GM10266 (cell line): ENCODE measurements at regions not wholly inside any gene's neighbourhood (a gene's known extent, or its start where the extent isn't known, plus 50 kb on each side); places are given as distances from the start of the nearest gene placed in this dataset.
"Not testable (repeated sequence)": the region's sequence is repeated elsewhere in the genome, so short reads cannot be mapped to it uniquely, and the experiment has no call there.

Experiments
- DNase-seq: peaks from one replicate; pipeline ENCODE4 v3.0.0; 2012; ENCODE audit errors: extremely low spot score
- TF ChIP-seq, protein P1 (sequence below): IDR thresholded peaks from 2 replicates; pipeline ENCODE4 v1.5.1; 2012; ENCODE audit warnings: mild to moderate bottlenecking, low read depth; ENCODE audit not compliant: control insufficient read depth, insufficient read depth; ENCODE audit errors: missing control alignments

- DNase-seq = no peak
- TF ChIP-seq, protein P1, sequence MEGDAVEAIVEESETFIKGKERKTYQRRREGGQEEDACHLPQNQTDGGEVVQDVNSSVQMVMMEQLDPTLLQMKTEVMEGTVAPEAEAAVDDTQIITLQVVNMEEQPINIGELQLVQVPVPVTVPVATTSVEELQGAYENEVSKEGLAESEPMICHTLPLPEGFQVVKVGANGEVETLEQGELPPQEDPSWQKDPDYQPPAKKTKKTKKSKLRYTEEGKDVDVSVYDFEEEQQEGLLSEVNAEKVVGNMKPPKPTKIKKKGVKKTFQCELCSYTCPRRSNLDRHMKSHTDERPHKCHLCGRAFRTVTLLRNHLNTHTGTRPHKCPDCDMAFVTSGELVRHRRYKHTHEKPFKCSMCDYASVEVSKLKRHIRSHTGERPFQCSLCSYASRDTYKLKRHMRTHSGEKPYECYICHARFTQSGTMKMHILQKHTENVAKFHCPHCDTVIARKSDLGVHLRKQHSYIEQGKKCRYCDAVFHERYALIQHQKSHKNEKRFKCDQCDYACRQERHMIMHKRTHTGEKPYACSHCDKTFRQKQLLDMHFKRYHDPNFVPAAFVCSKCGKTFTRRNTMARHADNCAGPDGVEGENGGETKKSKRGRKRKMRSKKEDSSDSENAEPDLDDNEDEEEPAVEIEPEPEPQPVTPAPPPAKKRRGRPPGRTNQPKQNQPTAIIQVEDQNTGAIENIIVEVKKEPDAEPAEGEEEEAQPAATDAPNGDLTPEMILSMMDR = no peak
Observed at GRCh38 chr6:134814076-134814695, 135.7 kb downstream of the ALDH8A1 start.

- no peak for DNase-seq
- TF ChIP-seq, protein P1 = no peak
Observed at GRCh38 chr6:134813146-134813545, 136.8 kb downstream of the ALDH8A1 start.

- DNase-seq = no peak
- TF ChIP-seq, protein P1 = no peak
Observed at GRCh38 chr6:134810402-134810801, 139.5 kb downstream of the ALDH8A1 start.

GRCh38 chr6:134809130-134809529 is 140.8 kb downstream of the ALDH8A1 start:
- no peak for DNase-seq
- TF ChIP-seq, protein P1 = no peak

DNA sequence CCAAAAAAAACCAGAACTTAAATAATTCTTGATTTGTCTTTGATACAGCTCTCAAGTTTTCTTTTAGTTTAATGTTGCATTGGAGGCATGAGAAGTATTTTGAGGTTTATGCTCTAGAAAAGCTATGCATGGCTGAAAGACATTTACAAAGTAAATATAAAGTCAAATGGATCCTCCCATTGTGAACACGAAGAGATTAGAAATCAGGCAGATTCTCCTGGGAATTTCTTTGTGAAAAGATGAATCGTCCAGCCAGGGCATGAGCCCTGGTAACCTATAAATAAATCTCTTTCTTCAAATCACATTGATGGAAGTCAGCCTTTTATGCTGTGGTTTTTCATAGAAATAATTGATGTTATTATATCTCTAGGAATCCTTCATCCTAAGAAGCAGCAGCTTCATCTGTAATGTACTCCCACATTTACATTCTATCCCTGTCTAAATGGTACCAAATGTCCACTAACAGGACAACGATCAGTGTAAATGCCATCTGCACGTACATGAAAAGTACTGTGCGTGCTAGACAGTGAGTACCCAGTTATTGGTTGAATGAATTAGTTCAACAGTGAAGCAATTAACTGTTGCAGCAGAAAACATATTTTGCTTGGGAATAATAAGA is 143.6 kb downstream of the ALDH8A1 start:
- TF ChIP-seq, protein P1 = no peak
- DNase-seq = no peak

DNA sequence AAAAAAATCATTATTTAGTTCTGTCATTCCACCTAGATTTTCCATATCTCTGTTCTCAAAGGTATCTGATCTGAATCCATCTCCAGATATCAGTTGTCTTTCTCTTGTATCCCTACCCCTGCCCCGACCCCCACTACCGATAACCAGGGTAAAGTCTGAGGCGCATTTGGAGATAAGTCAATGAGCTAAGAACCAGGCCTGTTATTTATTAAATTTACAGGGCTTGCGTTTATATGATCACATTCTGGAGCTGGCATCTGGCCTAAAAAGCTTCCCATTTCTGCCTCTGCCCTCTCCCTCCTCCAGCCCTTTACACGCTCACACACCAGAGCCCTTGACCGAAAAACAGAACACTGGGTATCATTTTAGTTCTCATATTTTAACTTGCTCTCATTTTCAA is 144.7 kb downstream of the ALDH8A1 start:
- TF ChIP-seq, protein P1 = no peak
- no peak for DNase-seq

GRCh38 chr6:134804311-134804710 is 145.6 kb downstream of the ALDH8A1 start:
- DNase-seq = not testable (repeated sequence)
